ENCODE measurements at regions not wholly inside any gene's neighbourhood (a gene's known extent, or its start where the extent isn't known, plus 50 kb on each side); places are given as distances from the start of the nearest gene placed in this dataset.
A peak's percentile ranks its signal among the peaks of the same experiment; 100 is the strongest.

DNA sequence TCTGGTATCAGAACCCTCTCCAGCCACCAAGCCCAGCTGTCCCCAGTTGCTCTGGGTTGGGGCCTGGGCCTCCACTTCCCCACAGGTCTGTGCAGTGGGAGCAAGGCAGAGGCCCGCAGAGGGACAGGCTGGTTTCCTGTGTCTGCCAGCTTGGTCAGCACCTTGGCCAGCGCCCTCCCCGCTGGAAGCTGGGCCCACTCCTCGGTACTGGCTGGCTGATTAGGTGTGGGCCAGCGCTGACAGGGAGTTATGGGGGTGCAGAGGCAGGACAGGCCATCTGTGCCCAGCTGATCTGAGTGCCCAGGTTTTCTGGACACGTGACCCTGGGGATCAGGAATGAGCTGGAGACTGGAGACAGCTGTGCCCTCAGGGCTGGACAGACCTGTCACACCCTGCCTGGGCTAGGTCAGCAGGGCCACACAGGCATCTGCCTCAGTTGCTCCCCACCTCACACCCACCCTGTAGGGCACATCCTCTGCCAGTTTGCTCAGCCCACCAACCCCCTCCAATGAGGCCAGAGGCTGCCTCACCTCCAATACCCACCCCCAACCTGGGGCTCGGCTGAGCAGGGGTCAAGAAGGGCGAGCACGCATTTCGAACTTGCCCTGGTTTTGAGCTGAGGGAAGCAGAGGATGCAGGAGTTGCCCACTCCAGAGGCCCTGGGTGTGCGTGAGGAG is 175.3 kb downstream of the IGLL1 start (continued):
- TF ChIP-seq, protein P1, sequence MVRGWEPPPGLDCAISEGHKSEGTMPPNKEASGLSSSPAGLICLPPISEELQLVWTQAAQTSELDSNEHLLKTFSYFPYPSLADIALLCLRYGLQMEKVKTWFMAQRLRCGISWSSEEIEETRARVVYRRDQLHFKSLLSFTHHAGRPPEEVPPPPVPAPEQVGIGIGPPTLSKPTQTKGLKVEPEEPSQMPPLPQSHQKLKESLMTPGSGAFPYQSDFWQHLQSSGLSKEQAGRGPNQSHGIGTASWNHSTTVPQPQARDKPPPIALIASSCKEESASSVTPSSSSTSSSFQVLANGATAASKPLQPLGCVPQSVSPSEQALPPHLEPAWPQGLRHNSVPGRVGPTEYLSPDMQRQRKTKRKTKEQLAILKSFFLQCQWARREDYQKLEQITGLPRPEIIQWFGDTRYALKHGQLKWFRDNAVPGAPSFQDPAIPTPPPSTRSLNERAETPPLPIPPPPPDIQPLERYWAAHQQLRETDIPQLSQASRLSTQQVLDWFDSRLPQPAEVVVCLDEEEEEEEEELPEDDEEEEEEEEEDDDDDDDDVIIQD (CRISPR knock-in tag; IDR thresholded peaks at IDR 0.05; ENCODE audit: low read depth): no peak
- peak; percentile 81 for TF ChIP-seq ZMAT3 (CRISPR knock-in tag; conservative IDR thresholded peaks at IDR 0.05)
- peak; percentile 53 for TF ChIP-seq RXRB (CRISPR knock-in tag; IDR thresholded peaks at IDR 0.05; ENCODE audit: borderline replicate concordance)
- TF ChIP-seq ZFAT (CRISPR knock-in tag; conservative IDR thresholded peaks at IDR 0.05): no peak
- peak; percentile 85 for TF ChIP-seq SNAPC2 (CRISPR knock-in tag; IDR thresholded peaks at IDR 0.05)
- TF ChIP-seq, protein P2, sequence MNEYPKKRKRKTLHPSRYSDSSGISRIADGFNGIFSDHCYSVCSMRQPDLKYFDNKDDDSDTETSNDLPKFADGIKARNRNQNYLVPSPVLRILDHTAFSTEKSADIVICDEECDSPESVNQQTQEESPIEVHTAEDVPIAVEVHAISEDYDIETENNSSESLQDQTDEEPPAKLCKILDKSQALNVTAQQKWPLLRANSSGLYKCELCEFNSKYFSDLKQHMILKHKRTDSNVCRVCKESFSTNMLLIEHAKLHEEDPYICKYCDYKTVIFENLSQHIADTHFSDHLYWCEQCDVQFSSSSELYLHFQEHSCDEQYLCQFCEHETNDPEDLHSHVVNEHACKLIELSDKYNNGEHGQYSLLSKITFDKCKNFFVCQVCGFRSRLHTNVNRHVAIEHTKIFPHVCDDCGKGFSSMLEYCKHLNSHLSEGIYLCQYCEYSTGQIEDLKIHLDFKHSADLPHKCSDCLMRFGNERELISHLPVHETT (CRISPR knock-in tag; conservative IDR thresholded peaks at IDR 0.05): no peak
- TF ChIP-seq ZNF326 (CRISPR knock-in tag; IDR thresholded peaks at IDR 0.05; ENCODE audit: borderline replicate concordance): no peak
- TF ChIP-seq ZNF557 (CRISPR knock-in tag; IDR thresholded peaks at IDR 0.05): 0 out of 2 replicates have a peak, but pooled peaks have one; percentile 65
- TF ChIP-seq ZNF652 (CRISPR knock-in tag; IDR thresholded peaks at IDR 0.05; ENCODE audit: borderline replicate concordance, low read depth): no peak
- TF ChIP-seq ZNF234 (CRISPR knock-in tag; conservative IDR thresholded peaks at IDR 0.05): no peak
- TF ChIP-seq, protein P3, sequence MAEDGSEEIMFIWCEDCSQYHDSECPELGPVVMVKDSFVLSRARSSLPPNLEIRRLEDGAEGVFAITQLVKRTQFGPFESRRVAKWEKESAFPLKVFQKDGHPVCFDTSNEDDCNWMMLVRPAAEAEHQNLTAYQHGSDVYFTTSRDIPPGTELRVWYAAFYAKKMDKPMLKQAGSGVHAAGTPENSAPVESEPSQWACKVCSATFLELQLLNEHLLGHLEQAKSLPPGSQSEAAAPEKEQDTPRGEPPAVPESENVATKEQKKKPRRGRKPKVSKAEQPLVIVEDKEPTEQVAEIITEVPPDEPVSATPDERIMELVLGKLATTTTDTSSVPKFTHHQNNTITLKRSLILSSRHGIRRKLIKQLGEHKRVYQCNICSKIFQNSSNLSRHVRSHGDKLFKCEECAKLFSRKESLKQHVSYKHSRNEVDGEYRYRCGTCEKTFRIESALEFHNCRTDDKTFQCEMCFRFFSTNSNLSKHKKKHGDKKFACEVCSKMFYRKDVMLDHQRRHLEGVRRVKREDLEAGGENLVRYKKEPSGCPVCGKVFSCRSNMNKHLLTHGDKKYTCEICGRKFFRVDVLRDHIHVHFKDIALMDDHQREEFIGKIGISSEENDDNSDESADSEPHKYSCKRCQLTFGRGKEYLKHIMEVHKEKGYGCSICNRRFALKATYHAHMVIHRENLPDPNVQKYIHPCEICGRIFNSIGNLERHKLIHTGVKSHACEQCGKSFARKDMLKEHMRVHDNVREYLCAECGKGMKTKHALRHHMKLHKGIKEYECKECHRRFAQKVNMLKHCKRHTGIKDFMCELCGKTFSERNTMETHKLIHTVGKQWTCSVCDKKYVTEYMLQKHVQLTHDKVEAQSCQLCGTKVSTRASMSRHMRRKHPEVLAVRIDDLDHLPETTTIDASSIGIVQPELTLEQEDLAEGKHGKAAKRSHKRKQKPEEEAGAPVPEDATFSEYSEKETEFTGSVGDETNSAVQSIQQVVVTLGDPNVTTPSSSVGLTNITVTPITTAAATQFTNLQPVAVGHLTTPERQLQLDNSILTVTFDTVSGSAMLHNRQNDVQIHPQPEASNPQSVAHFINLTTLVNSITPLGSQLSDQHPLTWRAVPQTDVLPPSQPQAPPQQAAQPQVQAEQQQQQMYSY (CRISPR knock-in tag; IDR thresholded peaks at IDR 0.05): no peak; the same call in 1 of the 2 replicates
- no peak for TF ChIP-seq TOE1 (CRISPR knock-in tag; IDR thresholded peaks at IDR 0.05)
- no peak for TF ChIP-seq SIX1 (CRISPR knock-in tag; IDR thresholded peaks at IDR 0.05; ENCODE audit: borderline replicate concordance)
- TF ChIP-seq, protein P4, sequence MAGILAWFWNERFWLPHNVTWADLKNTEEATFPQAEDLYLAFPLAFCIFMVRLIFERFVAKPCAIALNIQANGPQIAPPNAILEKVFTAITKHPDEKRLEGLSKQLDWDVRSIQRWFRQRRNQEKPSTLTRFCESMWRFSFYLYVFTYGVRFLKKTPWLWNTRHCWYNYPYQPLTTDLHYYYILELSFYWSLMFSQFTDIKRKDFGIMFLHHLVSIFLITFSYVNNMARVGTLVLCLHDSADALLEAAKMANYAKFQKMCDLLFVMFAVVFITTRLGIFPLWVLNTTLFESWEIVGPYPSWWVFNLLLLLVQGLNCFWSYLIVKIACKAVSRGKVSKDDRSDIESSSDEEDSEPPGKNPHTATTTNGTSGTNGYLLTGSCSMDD (CRISPR knock-in tag; IDR thresholded peaks at IDR 0.05): peak; percentile 75; the same call in 1 of the 2 replicates
- TF ChIP-seq ZFP82 (CRISPR knock-in tag; IDR thresholded peaks at IDR 0.05; ENCODE audit: borderline replicate concordance): no peak
- no peak for TF ChIP-seq NR2F1 (CRISPR knock-in tag; IDR thresholded peaks at IDR 0.05)
- TF ChIP-seq HOXA7 (CRISPR knock-in tag; IDR thresholded peaks at IDR 0.05): no peak
- peak; percentile 75; the same call in 1 of the 2 replicates for TF ChIP-seq TMF1 (CRISPR knock-in tag; IDR thresholded peaks at IDR 0.05; ENCODE audit: low read depth)
- TF ChIP-seq YEATS4 (CRISPR knock-in tag; IDR thresholded peaks at IDR 0.05; ENCODE audit: borderline replicate concordance): no peak
- TF ChIP-seq TEAD3 (CRISPR knock-in tag; optimal IDR thresholded peaks at IDR 0.05; ENCODE audit: borderline replicate concordance): peak; percentile 30
- TF ChIP-seq, protein P5, sequence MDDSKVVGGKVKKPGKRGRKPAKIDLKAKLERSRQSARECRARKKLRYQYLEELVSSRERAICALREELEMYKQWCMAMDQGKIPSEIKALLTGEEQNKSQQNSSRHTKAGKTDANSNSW (CRISPR knock-in tag; IDR thresholded peaks at IDR 0.05; ENCODE audit: borderline replicate concordance): no peak
- TF ChIP-seq KAT2B (IDR thresholded peaks at IDR 0.05; ENCODE audit: borderline replicate concordance, low read depth, low read length): no peak
- TF ChIP-seq ZNF282 (IDR thresholded peaks at IDR 0.05; ENCODE audit: partially characterized antibody): no peak
